Psoas muscle (tissue), 7 donors: ENCODE measurements at regions not wholly inside any gene's neighbourhood (a gene's known extent, or its start where the extent isn't known, plus 50 kb on each side); places are given as distances from the start of the nearest gene placed in this dataset.
"Not testable (repeated sequence)": the region's sequence is repeated elsewhere in the genome, so short reads cannot be mapped to it uniquely, and the experiment has no call there.

ENCODE experiments used
- ATAC-seq, 4 donors: fragments of 200-7000 bp; cut with Tn5 transposase; one replicate each; pipeline ENCODE4 v1.9.1; 2020; ENCODE audit warnings: moderate library complexity in 3 of 4, mild to moderate bottlenecking in 2 of 4
- DNase-seq, 2 donors: peaks; one replicate each; pipeline ENCODE4 v3.0.0-alpha.2; 2020
- H3K27ac ChIP-seq: fragments of 200-600 bp; one replicate; pipeline ENCODE4 v1.8.0; 2022
- H3K27me3 ChIP-seq, 3 donors: fragments of 200-600 bp in 1 of 3; one replicate each; pipeline versions ENCODE4 v1.6.1 to v1.8.0; 2013 to 2022; ENCODE audit warnings: low read length in 2 of 3, mild to moderate bottlenecking in 2 of 3, moderate library complexity in 1 of 3; ENCODE audit not compliant: insufficient read depth in 3 of 3
- H3K36me3 ChIP-seq, 2 donors: fragments of 200-600 bp in 1 of 2; one replicate each; pipeline versions ENCODE4 v1.6.1 to v1.8.0; 2013 to 2022; ENCODE audit warnings: low read depth in 1 of 2, mild to moderate bottlenecking in 1 of 2, moderate library complexity in 1 of 2; ENCODE audit not compliant: insufficient read depth in 1 of 2
- H3K4me1 ChIP-seq: fragments of 200-600 bp; one replicate; pipeline ENCODE4 v1.8.0; 2022
- H3K4me3 ChIP-seq: fragments of 200-600 bp; one replicate; pipeline ENCODE4 v1.8.0; 2022; ENCODE audit warnings: mild to moderate bottlenecking
- H3K9me3 ChIP-seq: fragments of 200-600 bp; one replicate; pipeline ENCODE4 v1.8.0; 2022
- CTCF ChIP-seq: fragments of 200-600 bp; IDR thresholded peaks from one replicate; pipeline ENCODE4 v1.8.0; 2022; ENCODE audit warnings: antibody characterized with exemption
- WGBS, 3 donors: extraction: QIAGEN DNeasy Blood & Tissue Kit; methylation state at CpG; one replicate each; pipeline versions ENCODE4 v1.1.6 to v1.1.7; 2013; 5-methylcytosine and 5-hydroxymethylcytosine counted together
- intact Hi-C, 2 donors: fragments of 100-400 bp; cut with DNase I; formaldehyde crosslinking; loops; one replicate each; pipeline versions ENCODE4 v1.11.0 to v1.14.2; 2022
- donor health status: healthy with polysubstance abuse.
- donor health status: DM: no; HTN: no; CAD: no; lungs with moderate emphysema.
- donor health status: Bipolar disorder and iron deficiency.
- donor health status: healthy.
- donor health status: DM: yes; HTN: yes; CAD: no.
- donor health status: DM: no; HTN: no; CAD: no.
- donor health status: DM: yes; HTN: yes; CAD: no.

DNA sequence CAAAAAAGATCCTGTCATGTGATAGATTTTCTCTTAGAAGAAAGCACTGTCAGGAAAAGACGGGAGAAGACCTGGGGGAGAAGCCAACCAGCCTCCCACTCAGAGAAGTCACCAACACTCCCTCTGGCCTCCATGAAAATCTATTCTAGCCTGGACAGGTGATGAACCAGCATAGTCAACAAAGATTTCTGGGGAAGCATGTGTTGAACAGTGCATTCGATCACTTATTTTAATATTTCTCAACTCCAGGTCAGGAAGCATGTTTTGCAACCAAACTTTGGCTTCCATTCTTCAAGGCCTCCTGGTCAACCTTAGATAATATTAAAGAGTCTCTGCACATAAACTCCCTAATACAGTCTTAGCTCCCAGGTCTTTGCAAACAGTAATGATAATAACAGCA lies 74.7 kb upstream of the ERCC4 start:
- Histone ChIP-seq H3K9me3 (no peaks in the 10 kb centered on the region), H3K36me3 (no peaks in the 10 kb centered on the region), H3K27me3 (peaks cover 0 to 3% (median 0%) of the 10 kb centered on the region in 3 donors), H3K4me3 (no peak overlapping the region), H3K27ac (no peak overlapping the region), H3K4me1 (no peaks in the 10 kb centered on the region)
- intact Hi-C loops, result no loop called here
- ATAC-seq (no peak), DNase-seq (no peak)
- 83 to 88% (median 86%) methylated on average over 2 of the region's 2 CpGs for WGBS, 3 donors
- no peak for TF ChIP-seq CTCF

- no peak overlapping the region for H3K4me3 ChIP-seq
- H3K4me1 ChIP-seq, result no peaks in the 10 kb centered on the region
- ATAC-seq (no peak), DNase-seq (no peak)
- 73 to 84% (median 78%) methylated on average over 2 of the region's 2 CpGs for WGBS, 3 donors
- no peaks in the 10 kb centered on the region for H3K9me3 ChIP-seq
- H3K27me3 ChIP-seq, result no peaks in the 10 kb centered on the region
- intact Hi-C loops, result no loop called here
- no peak for TF ChIP-seq CTCF
- H3K27ac ChIP-seq, result no peak overlapping the region
- no peaks in the 10 kb centered on the region for H3K36me3 ChIP-seq
Observed at GRCh38 chr16:13848795-13849194, 71.2 kb upstream of the ERCC4 start.

- H3K4me3 ChIP-seq, DNase-seq, intact Hi-C loops, ATAC-seq, H3K27ac ChIP-seq, H3K27me3 ChIP-seq, H3K9me3 ChIP-seq, H3K36me3 ChIP-seq, H3K4me1 ChIP-seq: not testable (repeated sequence)
- WGBS, 3 donors, result 67 to 78% (median 77%) methylated on average over 3 to 4 of the region's 4 CpGs
Observed at GRCh38 chr16:13850173-13850572, 69.8 kb upstream of the ERCC4 start.

GRCh38 chr16:13852827-13853226 lies 67.1 kb upstream of the ERCC4 start:
- WGBS, 3 donors, result 84 to 94% (median 91%) methylated on average over 5 of the region's 5 CpGs
- Histone ChIP-seq H3K36me3 (no peaks in the 10 kb centered on the region), H3K27me3 (no peaks in the 10 kb centered on the region), H3K4me3 (no peak overlapping the region), H3K27ac (no peak overlapping the region), H3K4me1 (no peaks in the 10 kb centered on the region), H3K9me3 (no peaks in the 10 kb centered on the region)
- no peak for TF ChIP-seq CTCF
- no peak for DNase-seq
- no peak for ATAC-seq
- intact Hi-C loops, result no loop called here

DNA sequence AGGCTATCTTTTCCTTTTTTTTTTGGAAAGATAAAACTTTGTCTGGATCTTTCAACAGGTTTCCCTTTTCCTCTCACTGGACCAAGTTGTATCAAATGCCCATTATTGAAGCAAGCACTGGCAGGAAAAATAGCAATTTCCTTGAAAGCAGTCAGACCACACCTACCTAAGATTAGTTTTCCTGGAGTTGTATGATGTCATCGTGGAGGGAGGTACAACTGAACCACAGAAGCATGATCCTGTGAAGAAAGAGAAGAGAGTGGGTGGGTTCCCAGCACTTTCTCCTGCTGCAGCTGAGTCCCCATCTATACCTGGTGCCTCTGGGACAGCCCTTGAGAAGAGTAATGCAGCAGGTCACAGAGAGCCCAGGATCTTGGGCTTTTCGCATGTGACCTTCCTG lies 63.6 kb upstream of the ERCC4 start:
- intact Hi-C loops, result no loop called here
- DNase-seq, result no peak
- no peaks in the 10 kb centered on the region for H3K36me3 ChIP-seq
- no peaks in the 10 kb centered on the region for H3K4me1 ChIP-seq
- no peak overlapping the region for H3K4me3 ChIP-seq
- 75 to 85% (median 77%) methylated on average over 2 of the region's 2 CpGs for WGBS, 3 donors
- ATAC-seq, result no peak
- H3K27me3 ChIP-seq, result peaks cover 0 to 3% (median 0%) of the 10 kb centered on the region in 3 donors
- no peak for TF ChIP-seq CTCF
- no peak overlapping the region for H3K27ac ChIP-seq
- H3K9me3 ChIP-seq, result no peaks in the 10 kb centered on the region
